ENCODE measurements at regions not wholly inside any gene's neighbourhood (a gene's known extent, or its start where the extent isn't known, plus 50 kb on each side); places are given as distances from the start of the nearest gene placed in this dataset.

GRCh38 chr6:92339936-92340640 is 1079.3 kb downstream of the EPHA7 start:
- TF ChIP-seq CTCF (IDR thresholded peaks at IDR 0.05) (no peak), POLR2A (IDR thresholded peaks at IDR 0.05) (no peak)
